HEK293 (cell line): ENCODE measurements at regions not wholly inside any gene's neighbourhood (a gene's known extent, or its start where the extent isn't known, plus 50 kb on each side); places are given as distances from the start of the nearest gene placed in this dataset.
A peak's percentile ranks its signal among the peaks of the same experiment; 100 is the strongest.

Experiments
- CTCF ChIA-PET: fragments of 350-600 bp; formaldehyde crosslinking; extraction: SDS; loops from one replicate; lab custom pipeline; 2021; ENCODE audit warnings: antibody characterized with exemption; lab: Yijun Ruan, JAX
- POLR2A ChIA-PET: fragments of 300-600 bp; formaldehyde crosslinking; extraction: SDS; loops from one replicate; lab custom pipeline; 2020; ENCODE audit warnings: antibody characterized with exemption, inconsistent platforms; lab: Yijun Ruan, JAX
- H3K27ac ChIP-seq: fragments of 200-500 bp; sonication (Bioruptor generic); 2 replicates; pipeline ENCODE4 v1.5.1; 2014; ENCODE audit warnings: low read depth, low read length, control low read depth, inconsistent platforms; ENCODE audit errors: extremely low read depth
- H3K36me3 ChIP-seq, 2 experiments: fragments of 200-500 bp in 1 of 2; sonication (Bioruptor generic) in 1 of 2; 1 replicate in 1 of 2; 2 replicates in 1 of 2; pipeline ENCODE4 v1.5.1; 2014 to 2017; ENCODE audit warnings: inconsistent platforms in 2 of 2, low read length in 2 of 2; ENCODE audit not compliant: control insufficient read depth in 2 of 2, insufficient read depth in 1 of 2
- H3K4me1 ChIP-seq: fragments of 200-500 bp; sonication (Bioruptor generic); 2 replicates; pipeline ENCODE4 v1.5.1; 2014; ENCODE audit warnings: mild to moderate bottlenecking, low read length, inconsistent platforms; ENCODE audit not compliant: control insufficient read depth, insufficient read depth
- H3K4me3 ChIP-seq: 2 replicates; pipeline ENCODE4 v1.5.1; 2011; ENCODE audit warnings: low read depth, mild to moderate bottlenecking, control low read depth, low read length, moderate library complexity
- H3K9me3 ChIP-seq: fragments of 200-500 bp; sonication (Bioruptor generic); 2 replicates; pipeline ENCODE4 v1.5.1; 2014; ENCODE audit warnings: low read depth, low read length, inconsistent platforms; ENCODE audit not compliant: control insufficient read depth, insufficient read depth
- EGR2 ChIP-seq: fragments of 450-650 bp; formaldehyde crosslinking; IDR thresholded peaks from 2 replicates; pipeline ENCODE4 v1.5.1; 2016; ENCODE audit warnings: low read depth, missing biosample characterization, missing genetic modification characterization
- IKZF3 ChIP-seq: fragments of 450-650 bp; IDR thresholded peaks from 2 replicates; pipeline ENCODE4 v1.5.0; 2018; ENCODE audit warnings: missing biosample characterization, mild to moderate bottlenecking, missing genetic modification characterization, moderate library complexity
- KLF8 ChIP-seq: fragments of 450-650 bp; formaldehyde crosslinking; IDR thresholded peaks from 2 replicates; pipeline ENCODE4 v1.5.1; 2016; ENCODE audit warnings: missing biosample characterization, missing genetic modification characterization
- SP7 ChIP-seq: fragments of 450-650 bp; formaldehyde crosslinking; IDR thresholded peaks from 2 replicates; pipeline ENCODE4 v1.5.1; 2016; ENCODE audit warnings: missing biosample characterization, missing genetic modification characterization
- ZBTB17 ChIP-seq: fragments of 450-650 bp; formaldehyde crosslinking; IDR thresholded peaks from 2 replicates; pipeline ENCODE4 v1.5.1; 2016; ENCODE audit warnings: missing biosample characterization, missing genetic modification characterization
- ZFHX2 ChIP-seq: fragments of 450-650 bp; formaldehyde crosslinking; conservative IDR thresholded peaks from 2 replicates; pipeline ENCODE4 v1.5.1; 2016; ENCODE audit warnings: missing biosample characterization, missing genetic modification characterization
- ZNF10 ChIP-seq: fragments of 450-650 bp; formaldehyde crosslinking; IDR thresholded peaks from 2 replicates; pipeline ENCODE4 v1.5.1; 2017; ENCODE audit warnings: missing biosample characterization, missing genetic modification characterization
- ZNF132 ChIP-seq: fragments of 450-650 bp; formaldehyde crosslinking; IDR thresholded peaks from 2 replicates; pipeline ENCODE4 v1.5.1; 2017; ENCODE audit warnings: missing biosample characterization, missing genetic modification characterization, borderline replicate concordance
- ZNF138 ChIP-seq: fragments of 450-650 bp; formaldehyde crosslinking; IDR thresholded peaks from 2 replicates; pipeline ENCODE4 v1.5.1; 2016; ENCODE audit warnings: missing biosample characterization, missing genetic modification characterization, borderline replicate concordance
- ZNF2 ChIP-seq: fragments of 450-650 bp; formaldehyde crosslinking; IDR thresholded peaks from 2 replicates; pipeline ENCODE4 v1.5.1; 2016; ENCODE audit warnings: missing biosample characterization, missing genetic modification characterization
- ZNF24 ChIP-seq: fragments of 450-650 bp; formaldehyde crosslinking; IDR thresholded peaks from 2 replicates; pipeline ENCODE4 v1.5.1; 2016; ENCODE audit warnings: missing biosample characterization, missing genetic modification characterization
- ZNF473 ChIP-seq: fragments of 450-650 bp; formaldehyde crosslinking; IDR thresholded peaks from 2 replicates; pipeline ENCODE4 v1.5.1; 2017; ENCODE audit warnings: missing biosample characterization, missing genetic modification characterization
- ZNF510 ChIP-seq: fragments of 450-650 bp; formaldehyde crosslinking; IDR thresholded peaks from 2 replicates; pipeline ENCODE4 v1.5.1; 2018; ENCODE audit warnings: mild to moderate bottlenecking, missing genetic modification characterization, missing biosample characterization; ENCODE audit not compliant: insufficient replicate concordance
- ZNF561 ChIP-seq: fragments of 450-650 bp; IDR thresholded peaks from 2 replicates; pipeline ENCODE4 v1.5.1; 2018; ENCODE audit warnings: missing biosample characterization, missing genetic modification characterization, borderline replicate concordance
- ZNF654 ChIP-seq: fragments of 450-650 bp; formaldehyde crosslinking; IDR thresholded peaks from 2 replicates; pipeline ENCODE4 v1.5.1; 2016; ENCODE audit warnings: low read depth, missing biosample characterization, missing genetic modification characterization
- ZNF660 ChIP-seq: fragments of 450-650 bp; IDR thresholded peaks from 2 replicates; pipeline ENCODE4 v1.5.1; 2018; ENCODE audit warnings: missing biosample characterization, mild to moderate bottlenecking, missing genetic modification characterization
- ZNF791 ChIP-seq: fragments of 450-650 bp; formaldehyde crosslinking; IDR thresholded peaks from 2 replicates; pipeline ENCODE4 v1.5.1; 2016; ENCODE audit warnings: missing biosample characterization, missing genetic modification characterization
- ZNF830 ChIP-seq: fragments of 450-650 bp; IDR thresholded peaks from 2 replicates; pipeline ENCODE4 v1.5.0; 2018; ENCODE audit warnings: missing biosample characterization, missing genetic modification characterization, low read depth, mild to moderate bottlenecking, moderate library complexity
- TF ChIP-seq, protein P1 (sequence below): fragments of 450-650 bp; formaldehyde crosslinking; IDR thresholded peaks from 2 replicates; pipeline ENCODE4 v1.5.1; 2016; ENCODE audit warnings: missing biosample characterization, missing genetic modification characterization

DNA sequence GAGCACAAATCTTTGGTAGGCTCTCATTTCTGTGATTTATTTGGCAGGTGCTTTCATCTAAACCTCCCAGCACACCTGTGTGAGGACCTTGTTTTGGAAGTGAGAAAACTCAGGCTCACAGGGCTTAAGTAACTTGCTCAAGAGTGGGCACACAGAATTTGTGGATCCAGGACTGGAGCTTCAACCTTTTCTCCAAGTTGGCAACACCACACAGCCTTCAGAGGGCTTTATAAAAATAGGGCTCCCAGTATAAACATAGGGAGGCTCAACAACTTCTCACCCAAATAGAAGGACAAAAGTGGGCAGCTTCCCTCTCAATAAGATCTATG lies 182.2 kb upstream of the NEBL start (continued):
- TF ChIP-seq, protein P1, sequence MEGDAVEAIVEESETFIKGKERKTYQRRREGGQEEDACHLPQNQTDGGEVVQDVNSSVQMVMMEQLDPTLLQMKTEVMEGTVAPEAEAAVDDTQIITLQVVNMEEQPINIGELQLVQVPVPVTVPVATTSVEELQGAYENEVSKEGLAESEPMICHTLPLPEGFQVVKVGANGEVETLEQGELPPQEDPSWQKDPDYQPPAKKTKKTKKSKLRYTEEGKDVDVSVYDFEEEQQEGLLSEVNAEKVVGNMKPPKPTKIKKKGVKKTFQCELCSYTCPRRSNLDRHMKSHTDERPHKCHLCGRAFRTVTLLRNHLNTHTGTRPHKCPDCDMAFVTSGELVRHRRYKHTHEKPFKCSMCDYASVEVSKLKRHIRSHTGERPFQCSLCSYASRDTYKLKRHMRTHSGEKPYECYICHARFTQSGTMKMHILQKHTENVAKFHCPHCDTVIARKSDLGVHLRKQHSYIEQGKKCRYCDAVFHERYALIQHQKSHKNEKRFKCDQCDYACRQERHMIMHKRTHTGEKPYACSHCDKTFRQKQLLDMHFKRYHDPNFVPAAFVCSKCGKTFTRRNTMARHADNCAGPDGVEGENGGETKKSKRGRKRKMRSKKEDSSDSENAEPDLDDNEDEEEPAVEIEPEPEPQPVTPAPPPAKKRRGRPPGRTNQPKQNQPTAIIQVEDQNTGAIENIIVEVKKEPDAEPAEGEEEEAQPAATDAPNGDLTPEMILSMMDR (tag by site-specific recombination) = no peak
- no peak for TF ChIP-seq ZNF830

GRCh38 chr10:21078410-21079329 lies 181.6 kb upstream of the NEBL start:
- TF ChIP-seq KLF8 (tag by site-specific recombination) = 0 out of 2 replicates have a peak, but pooled peaks have one; percentile 33
- TF ChIP-seq, protein P1 (tag by site-specific recombination) = peak; percentile 59; the same call in 1 of the 2 replicates
- no peak for TF ChIP-seq ZFHX2 (tag by site-specific recombination)
- peak; percentile 73 for TF ChIP-seq ZBTB17 (tag by site-specific recombination)
- no peak for TF ChIP-seq ZNF791
- peak; percentile 62 for TF ChIP-seq ZNF660 (tag by site-specific recombination)
- peak; percentile 85 for TF ChIP-seq ZNF654 (tag by site-specific recombination)
- peak; percentile 47; the same call in 1 of the 2 replicates for TF ChIP-seq ZNF10 (tag by site-specific recombination)
- peak; percentile 44; the same call in 1 of the 2 replicates for TF ChIP-seq SP7 (tag by site-specific recombination)
- no peak for TF ChIP-seq ZNF510
- no peak for TF ChIP-seq ZNF138 (tag by site-specific recombination)
- TF ChIP-seq ZNF561 (tag by site-specific recombination) = 0 out of 2 replicates have a peak, but pooled peaks have one; percentile 54
- 0 out of 2 replicates have a peak, but pooled peaks have one; percentile 35 for TF ChIP-seq ZNF24
- no peak for TF ChIP-seq ZNF473 (tag by site-specific recombination)
- peak; percentile 40; the same call in 1 of the 2 replicates for TF ChIP-seq ZNF2 (tag by site-specific recombination)
- peak; percentile 82 for TF ChIP-seq IKZF3 (tag by site-specific recombination)
- Histone ChIP-seq H3K4me1 (peaks cover 3% of the 10 kb centered on the region; the same call in 1 of the 2 replicates), H3K27ac (no peak overlapping the region), H3K36me3 (no peaks in the 10 kb centered on the region), H3K9me3 (no peaks in the 10 kb centered on the region), H3K4me3 (no peak overlapping the region)
- ChIA-PET POLR2A (interaction anchor here (0.6 kb wide), 1 partner anchor 126 kb away, joined by 3 read pairs; no protein-coding TSS in a partner anchor), CTCF (interaction anchor here (0.6 to 6.3 kb wide), 29 partner anchors 9 to 1536 kb away, joined by 3 to 82 read pairs (median 3); no protein-coding TSS in a partner anchor)

GRCh38 chr10:21077681-21078080 lies 180.6 kb upstream of the NEBL start:
- POLR2A ChIA-PET = no interaction called here
- no peaks in the 10 kb centered on the region for H3K36me3 ChIP-seq

More at GRCh38 chr10:21077681-21078080, 180.6 kb upstream of the NEBL start:
- peaks cover 3% of the 10 kb centered on the region; the same call in 1 of the 2 replicates for H3K4me1 ChIP-seq
- CTCF ChIA-PET = interaction anchor here (0.6 to 6.3 kb wide), 17 partner anchors 9 to 655 kb away, joined by 3 to 82 read pairs (median 3); no protein-coding TSS in a partner anchor
- peak; percentile 74 for TF ChIP-seq ZFHX2 (tag by site-specific recombination)
- TF ChIP-seq ZNF132 (tag by site-specific recombination) = no peak
- TF ChIP-seq EGR2 (tag by site-specific recombination) = peak; percentile 84
- TF ChIP-seq, all 188 proteins: peak for 2
- H3K4me3 ChIP-seq = no peak overlapping the region
- H3K9me3 ChIP-seq = no peaks in the 10 kb centered on the region
- H3K27ac ChIP-seq = no peak overlapping the region
